GM21717 (cell line): ENCODE measurements at regions not wholly inside any gene's neighbourhood (a gene's known extent, or its start where the extent isn't known, plus 50 kb on each side); places are given as distances from the start of the nearest gene placed in this dataset.

ENCODE experiments used
- ATAC-seq: cut with Tn5 transposase; IDR thresholded peaks from one replicate; pipeline ENCODE4 v1.9.1; 2021; ENCODE audit warnings: mild to moderate bottlenecking, moderate library complexity; ENCODE audit not compliant: unreplicated experiment

DNA sequence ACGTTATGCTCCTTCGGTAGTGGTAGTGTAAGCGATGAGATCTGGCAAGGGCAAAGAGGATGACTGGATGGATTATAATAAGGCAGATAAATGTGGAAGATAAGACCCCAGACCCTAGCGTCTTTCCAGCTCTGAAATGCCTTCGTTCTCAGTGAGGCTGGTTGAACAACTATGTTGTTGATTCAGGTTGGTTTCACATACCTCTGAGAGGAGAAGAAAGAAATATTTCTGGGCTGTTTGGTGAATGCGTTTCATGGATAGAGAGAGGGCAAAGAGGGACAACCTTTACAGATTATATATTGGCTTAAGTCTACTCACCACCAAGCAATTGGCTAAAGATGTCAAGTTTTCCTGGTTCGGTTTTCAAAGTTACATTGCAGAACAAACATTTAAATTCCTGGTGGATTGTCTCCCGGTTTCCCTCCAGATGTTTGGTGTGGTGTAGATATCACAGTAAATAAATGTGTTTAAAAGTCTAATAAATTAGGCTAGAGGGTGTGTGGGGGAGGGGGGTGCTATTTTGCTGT is 190.1 kb upstream of the GLI2 start:
- ATAC-seq, result no peak

DNA sequence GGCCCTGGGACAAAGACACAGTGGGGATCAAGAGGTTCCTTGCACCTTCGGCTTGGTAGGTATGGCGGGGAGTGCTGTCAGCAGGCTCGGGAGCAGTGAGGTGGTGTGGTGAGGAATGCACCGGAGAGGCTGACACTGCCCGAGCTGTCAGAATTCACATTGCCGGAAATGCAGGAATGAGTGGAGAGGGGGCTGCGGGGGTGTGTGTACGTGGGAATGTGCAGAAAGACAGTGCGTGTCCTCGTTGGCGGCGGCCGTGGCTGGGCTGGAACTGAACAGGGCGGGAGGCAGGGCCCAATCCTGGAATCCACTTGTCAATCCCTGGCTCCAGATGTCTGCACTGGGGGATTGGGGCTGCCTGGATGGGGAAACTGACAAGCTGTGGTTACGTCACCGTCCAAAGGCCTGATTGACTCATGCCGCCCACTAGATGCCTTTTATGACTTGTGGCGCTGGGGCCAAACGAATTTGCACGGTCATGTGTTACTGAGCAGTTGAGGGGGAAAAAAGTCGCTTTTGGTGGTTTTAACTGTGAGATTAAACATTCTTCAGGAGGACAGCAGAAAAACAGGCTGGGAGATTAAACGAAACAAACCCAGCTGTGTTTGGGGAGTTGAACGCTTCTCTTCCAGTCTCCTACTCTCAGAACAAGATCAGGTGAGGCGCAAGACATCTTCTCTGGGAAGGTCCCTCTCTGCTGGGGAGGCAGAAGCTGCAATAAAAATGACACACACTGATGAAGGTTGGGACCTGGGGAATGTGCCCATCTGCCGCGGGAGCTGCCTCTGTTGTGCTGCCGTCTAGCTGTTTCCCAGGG is 189.4 kb upstream of the GLI2 start:
- ATAC-seq, result no peak

DNA sequence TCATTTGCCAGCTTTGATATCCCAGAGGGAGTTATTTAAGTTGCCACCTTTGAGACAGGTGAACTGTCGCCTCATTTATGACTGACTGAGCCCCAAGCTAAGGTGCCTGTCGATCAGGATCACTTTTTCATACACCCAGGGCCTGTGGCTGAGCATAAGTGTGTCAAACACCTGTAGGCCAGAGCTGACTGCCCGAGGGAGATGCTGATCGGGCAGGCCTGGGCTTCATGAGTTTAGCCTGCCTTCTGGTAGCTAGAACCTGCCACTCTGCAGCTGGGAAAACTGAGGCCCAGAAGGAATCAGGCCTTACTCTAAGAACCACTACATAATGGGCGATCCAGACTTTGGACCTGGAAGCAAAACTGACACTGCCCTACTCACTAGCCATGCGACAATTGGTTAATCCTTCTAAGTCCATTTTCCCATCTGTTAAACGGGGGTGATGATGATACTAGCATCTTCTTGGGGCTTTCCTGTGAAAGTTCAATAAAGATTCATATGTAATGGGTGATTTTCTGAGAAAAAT is 188.7 kb upstream of the GLI2 start:
- ATAC-seq, result no peak

DNA sequence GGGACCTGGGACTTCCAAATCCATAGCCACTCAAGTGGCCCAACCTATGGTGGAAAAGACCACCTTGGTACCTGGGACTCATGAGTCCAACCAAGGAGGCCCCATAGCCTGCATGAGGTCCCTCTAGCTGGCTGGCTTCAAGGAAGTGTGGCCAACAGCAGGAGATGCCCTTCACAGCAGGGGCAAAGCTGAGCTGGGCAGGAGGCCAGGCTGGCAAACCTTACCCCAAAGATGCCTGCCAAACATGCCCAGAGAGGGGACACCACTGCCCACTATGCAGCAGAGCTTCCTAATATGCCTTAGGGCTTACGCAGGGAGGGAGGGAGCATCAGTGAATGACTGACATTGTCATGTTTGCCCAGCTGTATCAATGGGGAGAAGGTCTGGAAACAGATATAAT is 188.0 kb upstream of the GLI2 start:
- no peak for ATAC-seq

DNA sequence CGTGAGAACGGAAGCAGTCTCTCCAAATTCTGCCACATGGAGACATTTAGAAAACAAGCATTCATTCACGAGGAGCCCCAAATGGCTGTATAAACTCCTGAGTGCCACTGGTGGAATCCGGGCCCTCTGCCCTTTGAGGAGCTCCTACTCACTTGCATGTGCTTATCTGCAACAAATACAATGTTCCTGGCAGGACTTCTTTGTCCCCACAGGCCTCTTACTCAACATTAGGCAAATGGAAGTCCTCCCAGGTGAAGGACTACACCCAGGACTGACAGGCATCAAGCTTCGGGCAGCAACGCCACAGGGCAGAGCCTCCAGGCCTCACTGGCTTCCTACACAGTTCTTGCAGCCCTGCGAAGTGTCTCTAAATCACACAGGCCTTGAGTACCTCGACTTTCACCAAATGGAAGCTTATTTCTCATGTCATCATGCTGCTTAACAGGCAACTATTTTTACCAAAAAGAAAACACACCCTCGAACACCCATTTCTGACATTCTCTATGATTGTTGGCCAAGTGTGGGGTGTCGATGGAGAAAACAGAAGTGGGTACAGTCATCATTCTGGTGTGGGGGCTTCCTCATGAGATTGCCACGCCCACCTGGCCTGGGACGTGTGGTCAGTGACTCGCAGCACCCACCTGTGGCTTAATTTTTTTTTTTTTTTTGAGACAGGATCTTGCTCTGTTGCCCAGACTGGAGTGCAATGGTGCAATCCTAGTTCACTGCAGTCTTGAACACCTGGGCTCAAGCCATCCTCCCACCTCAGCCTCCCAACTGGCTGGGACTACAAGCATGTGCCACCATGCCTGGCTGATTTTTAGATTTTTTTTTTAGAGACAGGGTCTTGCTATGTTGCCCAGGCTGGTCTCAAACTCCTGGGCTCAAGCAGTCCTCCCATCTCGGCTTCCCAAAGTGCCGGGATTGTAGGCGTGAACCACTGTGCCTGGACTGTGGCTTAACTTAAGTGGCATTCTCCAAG is 186.8 kb upstream of the GLI2 start:
- ATAC-seq, result no peak

DNA sequence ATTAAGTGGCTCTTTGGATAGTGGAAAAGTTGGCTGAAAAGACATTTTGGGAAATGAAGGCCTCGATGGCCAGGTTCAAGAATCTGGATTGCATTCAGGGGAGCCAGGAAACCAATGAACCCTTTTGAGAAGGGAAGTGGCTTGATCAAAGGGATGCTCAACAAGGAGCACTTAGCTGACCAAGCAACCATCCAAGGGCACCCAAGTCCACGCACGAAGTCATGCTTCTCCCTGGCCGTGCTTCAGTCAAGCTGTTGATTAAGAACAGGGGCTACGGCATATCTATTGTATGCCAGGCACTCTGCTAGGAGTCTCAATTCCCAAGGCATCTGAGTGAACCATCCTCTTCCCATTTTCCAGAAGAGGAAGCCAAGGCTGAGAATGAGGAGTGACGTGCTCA is 185.8 kb upstream of the GLI2 start:
- no peak for ATAC-seq

DNA sequence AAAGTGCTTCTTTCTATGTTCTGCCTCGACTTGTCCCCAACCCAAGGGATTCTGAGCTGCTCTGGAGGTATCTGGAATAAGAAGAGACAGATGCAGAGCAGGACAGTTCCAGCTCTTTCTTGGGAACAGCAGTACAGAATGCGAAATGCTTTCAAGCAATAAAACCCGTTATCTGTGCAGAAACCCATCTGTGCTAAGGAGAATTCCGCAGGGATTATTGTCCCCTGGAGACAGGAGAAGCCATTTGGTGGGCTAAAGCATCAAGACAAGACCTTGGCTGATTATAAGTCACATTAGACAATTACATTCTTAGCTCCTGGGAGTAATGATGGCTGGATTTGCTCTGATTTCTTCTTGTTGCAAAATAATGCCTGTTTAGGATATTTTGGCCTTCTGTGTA is 185.4 kb upstream of the GLI2 start:
- ATAC-seq, result no peak

DNA sequence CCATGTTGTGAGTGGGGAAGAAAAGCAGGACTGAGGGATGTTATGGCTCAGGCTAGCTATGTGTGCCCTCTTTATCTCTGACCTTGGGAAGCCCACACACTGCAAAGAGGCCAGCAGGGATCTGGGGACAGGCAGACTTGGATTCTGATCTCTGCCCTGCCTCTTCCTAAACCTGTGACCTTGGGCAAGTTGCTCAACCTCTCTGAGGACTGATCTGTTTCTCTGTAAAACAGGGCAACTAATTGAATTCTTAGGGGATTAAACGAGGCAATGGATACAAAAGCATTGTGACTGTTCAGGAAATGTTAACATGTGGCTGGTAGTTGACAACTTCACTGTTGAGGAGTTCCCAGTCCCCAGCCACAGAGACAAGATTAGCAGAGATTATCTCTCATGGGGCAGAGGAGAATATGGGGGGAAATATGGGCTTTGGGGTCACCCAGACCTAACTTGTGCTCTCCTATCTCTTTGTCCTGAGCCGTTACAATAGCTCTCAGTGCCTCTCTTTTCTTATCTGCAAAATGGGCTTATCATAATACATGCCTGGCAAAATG is 184.7 kb upstream of the GLI2 start:
- no peak for ATAC-seq

DNA sequence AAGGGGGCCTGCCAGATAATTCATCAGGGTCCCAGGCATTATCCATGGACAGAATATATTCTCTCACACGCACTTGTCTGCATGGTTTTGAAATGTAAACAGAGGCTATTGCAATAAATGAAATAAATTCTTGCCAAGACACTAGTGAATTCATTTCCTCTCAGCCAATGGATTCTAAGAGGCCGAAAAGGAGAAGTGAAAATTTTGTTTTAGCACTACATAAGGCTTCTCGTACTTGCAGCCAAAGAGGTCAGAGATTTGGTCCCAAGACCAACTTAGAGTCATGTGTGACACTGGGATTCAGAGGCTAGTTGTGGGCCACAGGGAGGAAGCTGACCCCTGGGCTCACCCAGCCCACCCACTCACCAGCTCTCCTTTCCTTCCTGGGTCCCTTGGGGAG is 184.1 kb upstream of the GLI2 start:
- ATAC-seq, result no peak

DNA sequence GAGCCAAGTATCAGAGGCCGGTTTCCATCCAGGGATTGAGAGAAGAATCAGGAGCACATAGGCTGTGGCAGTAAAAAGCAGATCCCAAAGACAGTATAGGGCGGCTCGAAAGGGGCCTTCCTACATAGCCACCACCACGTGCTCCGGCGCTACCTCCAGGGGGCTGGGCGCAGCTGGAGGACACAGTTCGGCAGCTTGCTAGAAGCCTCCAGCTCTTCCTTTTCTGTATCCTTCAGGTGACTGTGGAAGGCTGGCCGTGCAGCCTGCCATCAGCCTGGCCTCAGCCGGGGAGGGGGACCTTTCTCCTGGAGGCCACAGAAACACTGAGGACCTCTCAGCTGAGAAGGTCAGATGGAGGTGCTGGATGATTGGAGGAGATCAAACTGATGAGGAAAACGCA is 183.6 kb upstream of the GLI2 start:
- no peak for ATAC-seq

DNA sequence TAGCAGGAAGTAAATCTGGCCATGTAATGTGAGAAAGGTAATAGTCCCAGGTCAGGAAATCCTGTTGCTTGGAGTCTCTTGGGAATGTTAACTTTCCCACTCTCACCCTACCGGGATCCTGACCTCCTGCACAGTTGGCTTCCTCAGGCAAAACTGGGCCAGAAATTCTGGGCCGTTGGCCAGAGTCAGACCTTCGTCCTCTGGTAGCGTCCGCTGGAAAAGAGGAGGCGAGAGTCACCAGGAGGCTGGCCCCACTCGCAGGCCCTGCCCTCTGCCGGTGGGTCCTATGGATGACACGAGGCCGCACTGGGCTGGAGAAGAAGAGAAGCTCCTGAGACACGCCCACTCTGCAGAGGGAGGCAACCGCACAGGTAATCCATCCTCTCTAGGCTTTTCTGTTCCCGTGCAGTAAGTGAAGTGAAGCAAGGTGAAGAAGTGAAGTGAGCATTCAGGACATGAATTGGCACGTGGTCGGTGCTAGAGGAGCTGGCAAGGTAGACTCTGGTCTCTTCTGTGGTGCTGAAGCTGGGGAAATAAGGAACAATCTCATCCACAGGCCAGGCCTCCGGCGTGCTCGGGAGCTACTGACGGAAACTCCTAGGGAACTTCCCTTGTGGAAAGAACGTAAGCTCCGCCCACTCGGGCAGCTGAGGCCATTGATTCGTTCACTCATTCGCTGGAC is 182.7 kb upstream of the GLI2 start:
- ATAC-seq, result no peak

DNA sequence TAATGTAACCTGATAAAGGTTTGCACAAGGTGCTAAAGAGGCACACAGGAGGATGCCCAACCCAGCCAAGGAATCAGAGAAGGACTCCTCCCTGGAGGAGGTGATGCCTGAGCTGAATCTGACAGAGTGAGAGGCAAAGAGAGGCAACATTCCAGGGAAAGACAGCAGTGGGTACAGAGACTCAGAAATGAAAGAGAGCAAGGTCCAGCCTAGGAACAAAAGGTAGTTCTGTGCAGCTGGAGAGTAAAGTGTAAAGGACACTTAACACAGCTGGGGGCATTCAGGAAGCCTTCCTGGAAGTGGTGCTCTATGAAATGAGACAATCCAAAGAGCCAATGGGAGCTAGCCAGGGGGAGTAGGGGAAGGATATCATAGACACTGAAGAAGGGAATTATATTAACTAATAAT is 181.0 kb upstream of the GLI2 start:
- no peak for ATAC-seq

DNA sequence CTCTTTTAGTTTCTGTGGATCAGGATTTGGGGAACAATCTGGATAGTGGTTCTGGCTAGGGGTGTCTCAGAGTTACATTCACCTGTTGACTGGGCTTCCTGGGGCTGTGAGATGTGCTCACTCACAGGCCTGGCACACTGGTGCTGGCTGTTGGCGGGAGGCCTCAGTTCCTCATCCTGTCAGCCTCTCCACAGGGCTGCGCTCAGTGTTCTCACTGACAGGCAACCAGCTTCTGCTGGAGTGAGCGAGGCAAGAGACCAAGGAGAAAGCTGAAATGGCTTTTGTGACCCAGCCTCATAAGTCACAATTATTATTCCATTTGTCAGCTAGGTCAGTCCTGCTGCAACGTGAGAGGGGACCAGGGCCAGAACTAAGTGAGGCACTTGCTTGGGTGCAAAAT is 180.6 kb upstream of the GLI2 start:
- no peak for ATAC-seq

DNA sequence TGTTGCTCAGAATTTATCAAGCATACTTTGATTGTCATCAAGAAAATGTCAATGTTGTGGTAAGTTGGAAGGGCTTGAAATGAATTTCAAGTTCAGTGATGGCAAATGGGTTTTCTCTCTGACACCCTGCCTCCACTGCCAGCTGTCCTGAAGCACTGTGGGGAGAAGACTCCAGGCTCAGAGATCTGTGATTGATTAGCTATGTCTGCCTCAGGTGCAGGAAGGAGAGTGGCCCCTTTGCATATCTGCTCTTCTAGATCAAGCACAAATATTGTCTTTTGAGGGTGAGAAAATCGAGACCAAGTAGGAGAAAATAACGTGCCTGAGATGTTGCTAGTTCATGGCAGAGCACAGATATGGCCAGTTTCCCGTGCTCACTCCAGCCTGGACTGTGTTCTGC is 178.8 kb upstream of the GLI2 start:
- ATAC-seq, result no peak

DNA sequence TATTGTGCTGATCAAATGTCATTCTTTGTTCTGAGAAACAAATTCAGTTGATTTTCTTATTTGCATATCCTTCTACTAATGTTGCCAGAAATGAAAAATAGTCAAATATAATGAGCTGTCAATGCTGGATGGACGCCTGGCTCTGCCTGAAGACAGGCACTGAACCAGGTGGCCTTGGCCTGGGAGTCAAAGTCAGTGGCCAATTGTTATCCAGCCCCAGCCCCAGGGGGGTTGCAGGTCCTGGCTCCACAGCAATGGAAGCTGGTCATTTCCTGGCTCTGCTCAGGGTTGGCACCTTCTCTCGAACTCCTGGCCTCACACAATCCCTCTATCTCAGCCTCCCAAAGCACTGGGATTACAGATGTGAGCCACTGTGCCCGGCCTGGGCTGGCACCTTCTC is 176.8 kb upstream of the GLI2 start:
- no peak for ATAC-seq

DNA sequence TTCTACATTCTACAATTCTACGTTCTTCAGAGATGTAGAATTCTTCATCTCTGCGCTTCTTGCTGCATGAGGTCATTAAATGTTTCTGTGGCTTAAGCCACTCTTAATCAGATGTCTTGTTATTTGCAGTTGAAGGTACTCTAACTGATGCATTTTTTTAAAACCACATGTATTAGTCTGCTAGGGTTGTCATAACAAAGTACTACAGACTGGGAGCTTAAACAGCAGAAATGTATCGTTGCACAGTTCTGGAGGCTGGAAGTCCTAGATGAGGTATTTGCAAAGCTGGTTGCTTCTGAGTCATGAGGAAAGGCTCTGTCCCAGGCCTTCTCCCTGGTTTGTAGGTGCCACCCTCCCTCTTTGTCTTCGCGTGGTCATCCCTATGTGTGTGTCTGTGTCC is 176.3 kb upstream of the GLI2 start:
- ATAC-seq, result no peak

DNA sequence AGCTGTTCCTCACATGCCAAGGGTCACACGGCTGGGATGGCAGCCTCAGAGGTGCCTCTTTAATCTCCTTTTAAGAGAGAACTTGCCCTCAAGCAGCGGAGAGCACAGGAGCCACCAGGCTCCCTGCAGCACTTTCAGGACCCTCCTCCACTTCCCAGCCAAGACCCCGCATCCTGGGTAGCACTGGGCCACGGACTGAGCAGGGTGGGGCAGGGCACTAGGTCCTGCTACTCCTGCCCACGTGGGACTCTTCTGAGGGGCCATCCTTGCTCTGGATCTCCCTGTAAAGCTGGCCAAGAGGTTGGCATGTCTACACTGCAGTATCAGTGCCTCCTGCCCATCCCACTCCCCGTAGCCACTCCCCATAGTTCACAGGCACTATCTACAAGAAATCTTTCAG is 175.3 kb upstream of the GLI2 start:
- no peak for ATAC-seq

DNA sequence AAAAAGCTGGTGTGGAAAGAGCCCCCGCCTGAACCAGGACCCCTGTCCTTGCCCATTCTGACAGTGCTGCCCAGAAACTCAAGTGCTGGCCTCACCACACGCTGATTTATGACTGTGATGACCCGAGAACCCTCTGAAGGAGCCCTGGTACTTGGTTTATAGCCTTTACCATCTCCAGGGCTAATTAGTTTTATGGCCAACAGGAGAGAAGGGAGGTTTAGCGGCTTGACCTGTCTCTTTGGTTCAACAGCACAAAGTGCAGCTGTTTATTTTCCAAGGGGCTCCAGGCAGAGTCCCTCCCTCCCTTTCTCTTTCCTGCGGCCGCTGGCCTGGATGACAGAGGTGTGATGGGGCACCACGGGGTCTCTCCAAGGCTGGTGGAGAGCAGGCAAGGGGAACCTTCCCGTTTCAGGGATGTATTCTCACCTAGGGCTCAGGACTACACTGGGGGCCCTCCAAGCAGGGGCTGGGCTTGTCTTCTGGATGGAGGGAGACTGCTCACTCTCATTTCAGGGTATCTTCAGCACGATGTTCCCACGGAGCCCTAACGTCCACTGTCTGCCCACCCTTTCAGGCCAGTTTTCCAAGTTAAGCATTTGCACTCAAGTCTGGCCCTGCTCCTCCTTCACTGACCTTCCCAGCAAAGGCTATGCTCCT is 174.2 kb upstream of the GLI2 start:
- no peak for ATAC-seq

DNA sequence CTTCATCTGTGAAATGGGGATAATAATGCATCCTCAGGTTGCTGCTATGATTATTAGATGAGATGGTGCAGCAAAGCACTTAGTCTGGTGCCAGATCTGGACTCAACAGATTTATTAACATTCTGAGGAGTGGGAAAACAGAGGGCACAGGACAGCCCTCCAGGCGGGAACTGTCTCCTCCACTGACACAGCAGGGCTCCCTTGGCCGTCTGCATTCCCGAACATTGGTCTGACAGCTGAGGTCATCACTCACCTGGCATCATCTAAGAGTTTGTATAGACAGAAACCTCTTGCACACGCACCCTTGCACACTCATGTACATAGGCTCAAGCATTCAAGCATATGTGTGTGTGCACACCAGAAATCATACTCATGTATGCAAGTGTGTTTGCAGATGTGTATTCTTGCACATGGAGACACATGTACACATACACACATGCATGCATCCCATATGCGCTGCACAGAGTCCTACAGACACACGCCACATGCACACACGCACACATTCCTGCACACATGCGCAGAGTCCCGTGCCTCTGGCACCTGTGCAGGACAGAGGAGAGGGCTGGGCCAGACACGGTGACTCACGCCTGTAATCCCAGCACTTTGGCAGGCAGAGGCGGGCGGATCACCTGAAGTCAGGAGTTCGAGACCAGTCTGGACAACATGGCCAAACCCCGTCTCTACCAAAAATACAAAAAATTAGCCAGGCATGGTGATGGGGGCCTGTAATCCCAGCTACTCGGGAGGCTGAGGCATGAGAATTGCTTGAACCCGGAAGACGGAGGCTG is 173.3 kb upstream of the GLI2 start:
- ATAC-seq, result no peak
